NB4 (cell line): ENCODE measurements at regions not wholly inside any gene's neighbourhood (a gene's known extent, or its start where the extent isn't known, plus 50 kb on each side); places are given as distances from the start of the nearest gene placed in this dataset.
A peak's percentile ranks its signal among the peaks of the same experiment; 100 is the strongest.

Source experiments
- CTCF ChIP-seq: IDR thresholded peaks from one replicate; pipeline ENCODE4 v1.5.1; 2012; ENCODE audit warnings: low read depth, low read length
- MAX ChIP-seq: IDR thresholded peaks from 2 replicates; pipeline ENCODE4 v1.6.1; 2011; ENCODE audit warnings: low read depth, low read length
- MYC ChIP-seq: IDR thresholded peaks from 2 replicates; pipeline ENCODE4 v1.6.1; 2011; ENCODE audit warnings: low read depth, low read length

GRCh38 chr4:115275615-115276014, 162.2 kb upstream of the NDST4 start:
- TF ChIP-seq CTCF (no peak), MAX (peak; percentile 57; the same call in 1 of the 2 replicates), MYC (no peak)
